GM23338 (cell line): ENCODE measurements at regions not wholly inside any gene's neighbourhood (a gene's known extent, or its start where the extent isn't known, plus 50 kb on each side); places are given as distances from the start of the nearest gene placed in this dataset.

Experiments
- ATAC-seq: fragments of 200-7000 bp; cut with Tn5 transposase; 3 replicates; pipeline ENCODE4 v1.9.1; 2020
- DNase-seq: peaks from one replicate; pipeline ENCODE4 v3.0.0-alpha.2; 2015; ENCODE audit warnings: low spot score
- H2AFZ ChIP-seq: fragments of 200-600 bp; sonication (generic); 2 replicates; pipeline ENCODE4 v1.8.0; 2016; ENCODE audit warnings: antibody characterized with exemption, mild to moderate bottlenecking, moderate library complexity
- H3F3A ChIP-seq: fragments of 200-600 bp; sonication (generic); replicated peaks from 2 replicates; pipeline ENCODE4 v1.8.0; 2017; ENCODE audit warnings: antibody characterized with exemption, mixed run types, low read depth
- H3K27ac ChIP-seq: fragments of 200-600 bp; sonication (generic); 2 replicates; pipeline ENCODE4 v1.6.1; 2016; ENCODE audit warnings: low read depth
- H3K27me3 ChIP-seq: fragments of 200-600 bp; sonication (generic); 2 replicates; pipeline ENCODE4 v1.8.0; 2016; ENCODE audit warnings: mild to moderate bottlenecking, mixed run types, moderate library complexity; ENCODE audit not compliant: insufficient read depth
- H3K36me3 ChIP-seq: fragments of 200-600 bp; sonication (generic); 2 replicates; pipeline ENCODE4 v1.8.0; 2016; ENCODE audit warnings: mild to moderate bottlenecking; ENCODE audit not compliant: insufficient read depth
- H3K4me1 ChIP-seq: fragments of 200-600 bp; sonication (generic); 2 replicates; pipeline ENCODE4 v1.8.0; 2016; ENCODE audit warnings: mild to moderate bottlenecking, moderate library complexity; ENCODE audit not compliant: insufficient read depth
- H3K4me2 ChIP-seq: fragments of 200-600 bp; sonication (generic); 2 replicates; pipeline ENCODE4 v1.7.1; 2017; ENCODE audit warnings: mixed run types
- H3K4me3 ChIP-seq: fragments of 200-600 bp; sonication (generic); 2 replicates; pipeline ENCODE4 v1.6.1; 2016; ENCODE audit warnings: mixed run types
- H3K79me2 ChIP-seq: fragments of 200-600 bp; sonication (generic); replicated peaks from 2 replicates; pipeline ENCODE4 v1.8.0; 2017; ENCODE audit warnings: mild to moderate bottlenecking; ENCODE audit not compliant: insufficient read depth
- H3K9me2 ChIP-seq: fragments of 200-600 bp; sonication (generic); 2 replicates; pipeline ENCODE4 v1.8.0; 2017; ENCODE audit not compliant: insufficient read depth
- H4K20me1 ChIP-seq: fragments of 200-600 bp; sonication (generic); replicated peaks from 2 replicates; pipeline ENCODE4 v1.8.0; 2017; ENCODE audit warnings: mild to moderate bottlenecking; ENCODE audit not compliant: insufficient read depth
- H3K27ac Mint-ChIP-seq: 2 replicates; pipeline ENCODE4 v1.8.0; 2020; ENCODE audit warnings: inconsistent platforms, mild to moderate bottlenecking, moderate library complexity, mixed read lengths
- H3K27me3 Mint-ChIP-seq: 3 replicates; pipeline ENCODE4 v1.8.0; 2022; ENCODE audit warnings: low read depth, mild to moderate bottlenecking, moderate library complexity, mixed read lengths, inconsistent platforms; ENCODE audit not compliant: insufficient read depth, poor library complexity
- H3K36me3 Mint-ChIP-seq: 3 replicates; pipeline ENCODE4 v1.8.0; 2021; ENCODE audit warnings: low read depth, mild to moderate bottlenecking, inconsistent platforms, moderate library complexity, mixed read lengths
- H3K4me1 Mint-ChIP-seq: 3 replicates; pipeline ENCODE4 v1.8.0; 2020; ENCODE audit warnings: mild to moderate bottlenecking, inconsistent platforms, mixed read lengths
- H3K4me3 Mint-ChIP-seq: 3 replicates; pipeline ENCODE4 v1.8.0; 2021; ENCODE audit warnings: moderate library complexity, mild to moderate bottlenecking, inconsistent platforms, mixed read lengths
- H3K9me3 Mint-ChIP-seq: 3 replicates; pipeline ENCODE4 v1.8.0; 2020; ENCODE audit warnings: moderate library complexity, mild to moderate bottlenecking, inconsistent platforms, mixed read lengths
- CREB1 ChIP-seq: fragments of 250-450 bp; sonication (Bioruptor Pico); IDR thresholded peaks from 2 replicates; pipeline ENCODE4 v1.5.0; 2020; ENCODE audit warnings: low read depth, mild to moderate bottlenecking, moderate library complexity
- EZH2 ChIP-seq: fragments of 200-600 bp; sonication (generic); IDR thresholded peaks from one replicate; pipeline ENCODE4 v1.8.0; 2017; ENCODE audit warnings: antibody characterized with exemption, mild to moderate bottlenecking, low read depth; ENCODE audit not compliant: unreplicated experiment
- EZH2phosphoT487 ChIP-seq: fragments of 200-600 bp; sonication (generic); IDR thresholded peaks from one replicate; pipeline ENCODE4 v1.8.1; 2018; ENCODE audit warnings: antibody characterized with exemption; ENCODE audit not compliant: unreplicated experiment
- JUNB ChIP-seq: IDR thresholded peaks from one replicate; pipeline ENCODE4 v1.6.1; 2016; ENCODE audit warnings: antibody characterized with exemption; ENCODE audit not compliant: unreplicated experiment
- NANOG ChIP-seq: IDR thresholded peaks from 2 replicates; pipeline ENCODE4 v1.6.1; 2016; ENCODE audit warnings: antibody characterized with exemption, borderline replicate concordance
- POLR2AphosphoS5 ChIP-seq: IDR thresholded peaks from 2 replicates; pipeline ENCODE4 v1.6.1; 2016; ENCODE audit warnings: antibody characterized with exemption, low read depth
- STAT1 ChIP-seq: IDR thresholded peaks from one replicate; pipeline ENCODE4 v1.6.1; 2016; ENCODE audit warnings: antibody characterized with exemption; ENCODE audit not compliant: unreplicated experiment
- ZNF331 ChIP-seq: fragments of 250-450 bp; sonication (Bioruptor Pico); IDR thresholded peaks from 2 replicates; pipeline ENCODE4 v1.5.0; 2020; ENCODE audit warnings: low read depth, mild to moderate bottlenecking, moderate library complexity
- TF ChIP-seq, protein P1 (sequence below): IDR thresholded peaks from one replicate; pipeline ENCODE4 v1.6.1; 2018; ENCODE audit warnings: antibody characterized with exemption; ENCODE audit not compliant: unreplicated experiment
- TF ChIP-seq, protein P2 (sequence below): IDR thresholded peaks from 2 replicates; pipeline ENCODE4 v1.6.1; 2016; ENCODE audit warnings: antibody characterized with exemption

DNA sequence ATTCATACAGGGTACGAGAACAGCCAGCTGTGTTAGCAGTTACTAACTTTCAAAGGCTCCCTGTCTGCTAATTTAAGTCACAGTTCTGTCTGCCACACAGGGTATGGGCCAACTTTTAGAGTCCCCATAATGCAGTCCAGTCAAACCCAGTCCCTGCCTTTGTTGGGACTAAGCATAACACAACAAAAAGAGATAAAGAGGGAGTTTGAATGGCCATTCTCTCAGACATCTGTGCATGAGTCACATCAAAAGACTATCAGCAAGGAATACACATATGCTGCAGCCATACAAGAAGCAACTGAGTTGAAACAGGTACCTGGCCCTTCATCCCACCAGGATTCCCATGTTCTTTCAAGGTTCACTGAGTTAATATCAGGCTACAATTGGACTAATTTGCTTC, 744.5 kb upstream of the C9orf72 start:
- H3K4me1 Mint-ChIP-seq = peaks cover 3% of the 10 kb centered on the region; the same call in 1 of the 3 replicates
- ATAC-seq (no peak), DNase-seq (no peak)
- no peaks in the 10 kb centered on the region for H3K9me3 Mint-ChIP-seq
- Histone ChIP-seq H3K4me1 (peaks cover 6% of the 10 kb centered on the region), H3F3A (no peaks in the 10 kb centered on the region), H4K20me1 (no peaks in the 10 kb centered on the region), H3K4me3 (no peak overlapping the region), H3K4me2 (no peak overlapping the region), H3K27ac (no peak overlapping the region), H3K9me2 (no peaks in the 10 kb centered on the region), H3K79me2 (no peaks in the 10 kb centered on the region), H2AFZ (no peak overlapping the region), H3K27me3 (no peaks in the 10 kb centered on the region), H3K36me3 (no peaks in the 10 kb centered on the region)
- no peaks in the 10 kb centered on the region for H3K36me3 Mint-ChIP-seq
- no peak overlapping the region for H3K27ac Mint-ChIP-seq
- no peak overlapping the region for H3K4me3 Mint-ChIP-seq
- peaks cover 4% of the 10 kb centered on the region for H3K27me3 Mint-ChIP-seq
- TF ChIP-seq STAT1 = no peak
- no peak for TF ChIP-seq EZH2
- no peak for TF ChIP-seq NANOG
- no peak for TF ChIP-seq POLR2AphosphoS5
- TF ChIP-seq CREB1 (CRISPR knock-in tag) = no peak
- TF ChIP-seq, protein P1, sequence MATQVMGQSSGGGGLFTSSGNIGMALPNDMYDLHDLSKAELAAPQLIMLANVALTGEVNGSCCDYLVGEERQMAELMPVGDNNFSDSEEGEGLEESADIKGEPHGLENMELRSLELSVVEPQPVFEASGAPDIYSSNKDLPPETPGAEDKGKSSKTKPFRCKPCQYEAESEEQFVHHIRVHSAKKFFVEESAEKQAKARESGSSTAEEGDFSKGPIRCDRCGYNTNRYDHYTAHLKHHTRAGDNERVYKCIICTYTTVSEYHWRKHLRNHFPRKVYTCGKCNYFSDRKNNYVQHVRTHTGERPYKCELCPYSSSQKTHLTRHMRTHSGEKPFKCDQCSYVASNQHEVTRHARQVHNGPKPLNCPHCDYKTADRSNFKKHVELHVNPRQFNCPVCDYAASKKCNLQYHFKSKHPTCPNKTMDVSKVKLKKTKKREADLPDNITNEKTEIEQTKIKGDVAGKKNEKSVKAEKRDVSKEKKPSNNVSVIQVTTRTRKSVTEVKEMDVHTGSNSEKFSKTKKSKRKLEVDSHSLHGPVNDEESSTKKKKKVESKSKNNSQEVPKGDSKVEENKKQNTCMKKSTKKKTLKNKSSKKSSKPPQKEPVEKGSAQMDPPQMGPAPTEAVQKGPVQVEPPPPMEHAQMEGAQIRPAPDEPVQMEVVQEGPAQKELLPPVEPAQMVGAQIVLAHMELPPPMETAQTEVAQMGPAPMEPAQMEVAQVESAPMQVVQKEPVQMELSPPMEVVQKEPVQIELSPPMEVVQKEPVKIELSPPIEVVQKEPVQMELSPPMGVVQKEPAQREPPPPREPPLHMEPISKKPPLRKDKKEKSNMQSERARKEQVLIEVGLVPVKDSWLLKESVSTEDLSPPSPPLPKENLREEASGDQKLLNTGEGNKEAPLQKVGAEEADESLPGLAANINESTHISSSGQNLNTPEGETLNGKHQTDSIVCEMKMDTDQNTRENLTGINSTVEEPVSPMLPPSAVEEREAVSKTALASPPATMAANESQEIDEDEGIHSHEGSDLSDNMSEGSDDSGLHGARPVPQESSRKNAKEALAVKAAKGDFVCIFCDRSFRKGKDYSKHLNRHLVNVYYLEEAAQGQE = no peak
- TF ChIP-seq, protein P2, sequence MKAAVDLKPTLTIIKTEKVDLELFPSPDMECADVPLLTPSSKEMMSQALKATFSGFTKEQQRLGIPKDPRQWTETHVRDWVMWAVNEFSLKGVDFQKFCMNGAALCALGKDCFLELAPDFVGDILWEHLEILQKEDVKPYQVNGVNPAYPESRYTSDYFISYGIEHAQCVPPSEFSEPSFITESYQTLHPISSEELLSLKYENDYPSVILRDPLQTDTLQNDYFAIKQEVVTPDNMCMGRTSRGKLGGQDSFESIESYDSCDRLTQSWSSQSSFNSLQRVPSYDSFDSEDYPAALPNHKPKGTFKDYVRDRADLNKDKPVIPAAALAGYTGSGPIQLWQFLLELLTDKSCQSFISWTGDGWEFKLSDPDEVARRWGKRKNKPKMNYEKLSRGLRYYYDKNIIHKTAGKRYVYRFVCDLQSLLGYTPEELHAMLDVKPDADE = no peak
- no peak for TF ChIP-seq EZH2phosphoT487
- no peak for TF ChIP-seq JUNB

DNA sequence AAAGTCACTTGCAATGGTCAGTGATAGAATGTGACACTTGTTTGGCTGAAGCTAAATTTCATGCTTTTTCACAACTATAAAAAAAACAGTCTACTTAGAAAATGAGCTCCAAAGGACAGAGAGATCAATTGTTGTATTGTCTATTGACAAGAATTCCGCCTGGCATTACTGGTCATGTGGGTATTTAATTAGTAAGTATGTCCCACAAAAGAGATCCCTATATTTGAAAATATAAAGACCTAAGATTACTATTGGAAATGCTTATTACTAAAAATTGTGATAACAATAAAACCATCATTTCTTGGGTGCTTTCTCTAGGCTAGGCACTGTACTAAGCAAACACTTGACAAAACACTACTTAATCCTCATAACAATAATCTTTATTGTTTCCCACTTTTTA, 745.2 kb upstream of the C9orf72 start:
- Mint-ChIP-seq H3K27ac (no peak overlapping the region), H3K27me3 (peaks cover 4% of the 10 kb centered on the region)
- H2AFZ ChIP-seq = no peak overlapping the region

More for the DNA sequence above, 745.2 kb upstream of the C9orf72 start:
- no peaks in the 10 kb centered on the region for H3K9me2 ChIP-seq
- no peak overlapping the region for H3K4me3 ChIP-seq
- H3K4me1 Mint-ChIP-seq = peaks cover 3% of the 10 kb centered on the region; the same call in 1 of the 3 replicates
- H3K79me2 ChIP-seq = no peaks in the 10 kb centered on the region
- no peaks in the 10 kb centered on the region for H3F3A ChIP-seq
- no peaks in the 10 kb centered on the region for H3K27me3 ChIP-seq
- no peaks in the 10 kb centered on the region for H3K36me3 ChIP-seq
- ATAC-seq (no peak), DNase-seq (no peak)
- H3K4me3 Mint-ChIP-seq = no peak overlapping the region
- no peaks in the 10 kb centered on the region for H3K36me3 Mint-ChIP-seq
- no peak overlapping the region for H3K4me2 ChIP-seq
- TF ChIP-seq CREB1 (CRISPR knock-in tag) (no peak), NANOG (no peak), JUNB (no peak), ZNF331 (CRISPR knock-in tag) (no peak), EZH2 (no peak)
- TF ChIP-seq, protein P2 = no peak
- TF ChIP-seq, protein P1 = no peak
- peaks cover 6% of the 10 kb centered on the region for H3K4me1 ChIP-seq
- H4K20me1 ChIP-seq = no peaks in the 10 kb centered on the region
- H3K9me3 Mint-ChIP-seq = no peaks in the 10 kb centered on the region; the same call in 2 of the 3 replicates
- no peak overlapping the region for H3K27ac ChIP-seq
